ENCODE measurements at regions not wholly inside any gene's neighbourhood (a gene's known extent, or its start where the extent isn't known, plus 50 kb on each side); places are given as distances from the start of the nearest gene placed in this dataset.

- Histone ChIP-seq H3K27me3 (no peaks in the 10 kb centered on the region), H4K20me1 (ENCODE audit: insufficient read depth, poor library complexity, severe bottlenecking) (no peaks in the 10 kb centered on the region), H2AFZ (no peak overlapping the region), H3K4me3 (no peak overlapping the region), H3K79me2 (no peaks in the 10 kb centered on the region), H3K27ac (no peak overlapping the region), H3K4me1 (ENCODE audit: insufficient read depth) (no peaks in the 10 kb centered on the region), H3K9me2 (replicated peaks; ENCODE audit: insufficient read depth) (no peaks in the 10 kb centered on the region), H3K36me3 (replicated peaks; ENCODE audit: insufficient read depth, low read depth) (no peaks in the 10 kb centered on the region), H3K4me2 (no peak overlapping the region), H3K9me3 (ENCODE audit: low read depth) (no peaks in the 10 kb centered on the region)
- 100% methylated on average over 1 of the region's 1 CpG for WGBS (ENCODE audit: low lambda C conversion rate, missing lambda C conversion rate)
- TF ChIP-seq EZH2 (IDR thresholded peaks at IDR 0.05; ENCODE audit: borderline replicate concordance) (no peak), EZH2phosphoT487 (IDR thresholded peaks at IDR 0.05; ENCODE audit: low read depth, severe bottlenecking, unreplicated experiment) (no peak), CTCF (IDR thresholded peaks at IDR 0.05; ENCODE audit: poor library complexity) (no peak)
- DNase-seq (ENCODE audit: low spot score) = no peak
Observed at GRCh38 chr13:44843403-44843802, 145.9 kb downstream of the NUFIP1 start.

DNA sequence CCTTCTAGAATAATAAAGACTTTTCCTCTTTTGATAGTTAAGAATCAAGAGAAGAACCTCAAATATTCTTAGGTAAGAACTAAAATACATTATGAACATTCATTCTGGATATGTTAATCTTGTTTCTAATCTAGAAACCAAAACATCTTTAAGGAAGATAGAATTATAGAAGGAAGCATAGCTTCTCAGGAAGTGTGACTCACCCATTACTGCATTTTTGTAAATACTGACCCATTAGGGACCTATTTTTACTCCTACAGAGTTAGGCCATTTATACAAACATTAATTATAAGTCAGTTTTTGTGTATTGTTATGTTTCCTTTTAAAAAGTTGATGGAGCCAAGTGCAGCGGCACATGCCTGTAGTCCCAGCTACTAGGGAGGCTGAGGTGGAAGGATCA is 147.1 kb downstream of the NUFIP1 start:
- H2AFZ ChIP-seq = no peak overlapping the region
- no peak overlapping the region for H3K27ac ChIP-seq
- no peaks in the 10 kb centered on the region for H3K79me2 ChIP-seq
- no peaks in the 10 kb centered on the region for H3K9me3 ChIP-seq (ENCODE audit: low read depth)
- 100% methylated on average over 1 of the region's 1 CpG for WGBS (ENCODE audit: low lambda C conversion rate, missing lambda C conversion rate)
- no peaks in the 10 kb centered on the region for H3K4me1 ChIP-seq (ENCODE audit: insufficient read depth)
- DNase-seq (ENCODE audit: low spot score) = no peak
- no peaks in the 10 kb centered on the region for H3K36me3 ChIP-seq (replicated peaks; ENCODE audit: insufficient read depth, low read depth)
- H3K9me2 ChIP-seq (replicated peaks; ENCODE audit: insufficient read depth) = no peaks in the 10 kb centered on the region
- no peak overlapping the region for H3K4me2 ChIP-seq
- H3K4me3 ChIP-seq = no peak overlapping the region
- no peaks in the 10 kb centered on the region for H3K27me3 ChIP-seq
- no peaks in the 10 kb centered on the region for H4K20me1 ChIP-seq (ENCODE audit: insufficient read depth, poor library complexity, severe bottlenecking)
- TF ChIP-seq CTCF (IDR thresholded peaks at IDR 0.05; ENCODE audit: poor library complexity) (no peak), EZH2 (IDR thresholded peaks at IDR 0.05; ENCODE audit: borderline replicate concordance) (no peak), EZH2phosphoT487 (IDR thresholded peaks at IDR 0.05; ENCODE audit: low read depth, severe bottlenecking, unreplicated experiment) (no peak)

GRCh38 chr13:44840131-44840530 is 149.1 kb downstream of the NUFIP1 start:
- no peak overlapping the region for H3K27ac ChIP-seq
- no peaks in the 10 kb centered on the region for H3K79me2 ChIP-seq
- 73% methylated on average over 2 of the region's 2 CpGs for WGBS (ENCODE audit: low lambda C conversion rate, missing lambda C conversion rate)
- no peaks in the 10 kb centered on the region for H4K20me1 ChIP-seq (ENCODE audit: insufficient read depth, poor library complexity, severe bottlenecking)
- H3K9me2 ChIP-seq (replicated peaks; ENCODE audit: insufficient read depth) = no peaks in the 10 kb centered on the region
- H3K4me2 ChIP-seq = no peak overlapping the region
- no peak for DNase-seq (ENCODE audit: low spot score)
- no peak overlapping the region for H2AFZ ChIP-seq
- no peaks in the 10 kb centered on the region for H3K9me3 ChIP-seq (ENCODE audit: low read depth)
- TF ChIP-seq EZH2phosphoT487 (IDR thresholded peaks at IDR 0.05; ENCODE audit: low read depth, severe bottlenecking, unreplicated experiment) (no peak), CTCF (IDR thresholded peaks at IDR 0.05; ENCODE audit: poor library complexity) (no peak), EZH2 (IDR thresholded peaks at IDR 0.05; ENCODE audit: borderline replicate concordance) (no peak)
- peaks cover 4% of the 10 kb centered on the region for H3K4me1 ChIP-seq (ENCODE audit: insufficient read depth)
- H3K36me3 ChIP-seq (replicated peaks; ENCODE audit: insufficient read depth, low read depth) = no peaks in the 10 kb centered on the region
- H3K27me3 ChIP-seq = no peaks in the 10 kb centered on the region
- no peak overlapping the region for H3K4me3 ChIP-seq

DNA sequence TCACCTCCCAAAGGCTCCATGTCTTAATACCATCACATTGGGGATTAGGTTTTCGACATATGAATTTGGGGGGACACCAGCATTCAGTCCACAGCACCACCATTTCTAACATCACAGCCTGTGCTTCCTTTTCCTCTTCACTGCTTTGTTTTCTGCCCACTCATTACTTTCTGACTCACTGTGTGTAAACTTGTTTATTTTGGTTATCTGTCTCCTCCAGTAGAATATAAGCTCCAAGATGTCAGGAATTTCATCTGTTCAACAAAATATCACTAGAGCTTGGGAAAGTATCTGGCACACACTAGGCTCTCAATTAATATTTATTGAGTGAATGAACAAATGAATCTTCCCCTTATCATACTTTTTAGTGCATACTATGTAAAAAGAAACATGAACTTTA is 152.0 kb downstream of the NUFIP1 start:
- Histone ChIP-seq H2AFZ (no peak overlapping the region), H3K4me2 (no peak overlapping the region), H3K27ac (peak overlapping the region; percentile 57), H3K79me2 (no peaks in the 10 kb centered on the region), H3K9me3 (ENCODE audit: low read depth) (no peaks in the 10 kb centered on the region), H4K20me1 (ENCODE audit: insufficient read depth, poor library complexity, severe bottlenecking) (no peaks in the 10 kb centered on the region), H3K36me3 (replicated peaks; ENCODE audit: insufficient read depth, low read depth) (no peaks in the 10 kb centered on the region), H3K27me3 (no peaks in the 10 kb centered on the region), H3K9me2 (replicated peaks; ENCODE audit: insufficient read depth) (no peaks in the 10 kb centered on the region), H3K4me3 (no peak overlapping the region), H3K4me1 (ENCODE audit: insufficient read depth) (peaks cover 4% of the 10 kb centered on the region)
- DNase-seq (ENCODE audit: low spot score) = no peak
- TF ChIP-seq EZH2 (IDR thresholded peaks at IDR 0.05; ENCODE audit: borderline replicate concordance) (no peak), EZH2phosphoT487 (IDR thresholded peaks at IDR 0.05; ENCODE audit: low read depth, severe bottlenecking, unreplicated experiment) (no peak), CTCF (IDR thresholded peaks at IDR 0.05; ENCODE audit: poor library complexity) (no peak)
- WGBS (ENCODE audit: low lambda C conversion rate, missing lambda C conversion rate) = 100% methylated on average over 1 of the region's 1 CpG
